GM23338 (cell line): ENCODE measurements at regions not wholly inside any gene's neighbourhood (a gene's known extent, or its start where the extent isn't known, plus 50 kb on each side); places are given as distances from the start of the nearest gene placed in this dataset.

ENCODE experiments used
- ATAC-seq: fragments of 200-7000 bp; cut with Tn5 transposase; 3 replicates; pipeline ENCODE4 v1.9.1; 2020
- DNase-seq: peaks from one replicate; pipeline ENCODE4 v3.0.0-alpha.2; 2015; ENCODE audit warnings: low spot score
- H2AFZ ChIP-seq: fragments of 200-600 bp; sonication (generic); 2 replicates; pipeline ENCODE4 v1.8.0; 2016; ENCODE audit warnings: antibody characterized with exemption, mild to moderate bottlenecking, moderate library complexity
- H3F3A ChIP-seq: fragments of 200-600 bp; sonication (generic); replicated peaks from 2 replicates; pipeline ENCODE4 v1.8.0; 2017; ENCODE audit warnings: antibody characterized with exemption, mixed run types, low read depth
- H3K27ac ChIP-seq: fragments of 200-600 bp; sonication (generic); 2 replicates; pipeline ENCODE4 v1.6.1; 2016; ENCODE audit warnings: low read depth
- H3K27me3 ChIP-seq: fragments of 200-600 bp; sonication (generic); 2 replicates; pipeline ENCODE4 v1.8.0; 2016; ENCODE audit warnings: mild to moderate bottlenecking, mixed run types, moderate library complexity; ENCODE audit not compliant: insufficient read depth
- H3K36me3 ChIP-seq: fragments of 200-600 bp; sonication (generic); 2 replicates; pipeline ENCODE4 v1.8.0; 2016; ENCODE audit warnings: mild to moderate bottlenecking; ENCODE audit not compliant: insufficient read depth
- H3K4me1 ChIP-seq: fragments of 200-600 bp; sonication (generic); 2 replicates; pipeline ENCODE4 v1.8.0; 2016; ENCODE audit warnings: mild to moderate bottlenecking, moderate library complexity; ENCODE audit not compliant: insufficient read depth
- H3K4me2 ChIP-seq: fragments of 200-600 bp; sonication (generic); 2 replicates; pipeline ENCODE4 v1.7.1; 2017; ENCODE audit warnings: mixed run types
- H3K4me3 ChIP-seq: fragments of 200-600 bp; sonication (generic); 2 replicates; pipeline ENCODE4 v1.6.1; 2016; ENCODE audit warnings: mixed run types
- H3K79me2 ChIP-seq: fragments of 200-600 bp; sonication (generic); replicated peaks from 2 replicates; pipeline ENCODE4 v1.8.0; 2017; ENCODE audit warnings: mild to moderate bottlenecking; ENCODE audit not compliant: insufficient read depth
- H3K9me2 ChIP-seq: fragments of 200-600 bp; sonication (generic); 2 replicates; pipeline ENCODE4 v1.8.0; 2017; ENCODE audit not compliant: insufficient read depth
- H4K20me1 ChIP-seq: fragments of 200-600 bp; sonication (generic); replicated peaks from 2 replicates; pipeline ENCODE4 v1.8.0; 2017; ENCODE audit warnings: mild to moderate bottlenecking; ENCODE audit not compliant: insufficient read depth
- H3K27ac Mint-ChIP-seq: 2 replicates; pipeline ENCODE4 v1.8.0; 2020; ENCODE audit warnings: inconsistent platforms, mild to moderate bottlenecking, moderate library complexity, mixed read lengths
- H3K27me3 Mint-ChIP-seq: 3 replicates; pipeline ENCODE4 v1.8.0; 2022; ENCODE audit warnings: low read depth, mild to moderate bottlenecking, moderate library complexity, mixed read lengths, inconsistent platforms; ENCODE audit not compliant: insufficient read depth, poor library complexity
- H3K36me3 Mint-ChIP-seq: 3 replicates; pipeline ENCODE4 v1.8.0; 2021; ENCODE audit warnings: low read depth, mild to moderate bottlenecking, inconsistent platforms, moderate library complexity, mixed read lengths
- H3K4me1 Mint-ChIP-seq: 3 replicates; pipeline ENCODE4 v1.8.0; 2020; ENCODE audit warnings: mild to moderate bottlenecking, inconsistent platforms, mixed read lengths
- H3K4me3 Mint-ChIP-seq: 3 replicates; pipeline ENCODE4 v1.8.0; 2021; ENCODE audit warnings: moderate library complexity, mild to moderate bottlenecking, inconsistent platforms, mixed read lengths
- H3K9me3 Mint-ChIP-seq: 3 replicates; pipeline ENCODE4 v1.8.0; 2020; ENCODE audit warnings: moderate library complexity, mild to moderate bottlenecking, inconsistent platforms, mixed read lengths
- CREB1 ChIP-seq: fragments of 250-450 bp; sonication (Bioruptor Pico); IDR thresholded peaks from 2 replicates; pipeline ENCODE4 v1.5.0; 2020; ENCODE audit warnings: low read depth, mild to moderate bottlenecking, moderate library complexity
- EZH2 ChIP-seq: fragments of 200-600 bp; sonication (generic); IDR thresholded peaks from one replicate; pipeline ENCODE4 v1.8.0; 2017; ENCODE audit warnings: antibody characterized with exemption, mild to moderate bottlenecking, low read depth; ENCODE audit not compliant: unreplicated experiment
- NANOG ChIP-seq: IDR thresholded peaks from 2 replicates; pipeline ENCODE4 v1.6.1; 2016; ENCODE audit warnings: antibody characterized with exemption, borderline replicate concordance
- POLR2AphosphoS5 ChIP-seq: IDR thresholded peaks from 2 replicates; pipeline ENCODE4 v1.6.1; 2016; ENCODE audit warnings: antibody characterized with exemption, low read depth
- ZNF114 ChIP-seq: fragments of 250-450 bp; sonication (Bioruptor Pico); IDR thresholded peaks from 2 replicates; pipeline ENCODE4 v1.5.0; 2020; ENCODE audit warnings: mild to moderate bottlenecking, moderate library complexity
- TF ChIP-seq, protein P1 (sequence below): IDR thresholded peaks from one replicate; pipeline ENCODE4 v1.6.1; 2018; ENCODE audit warnings: antibody characterized with exemption; ENCODE audit not compliant: unreplicated experiment
- TF ChIP-seq, protein P2 (sequence below), 2 experiments: fragments of 200-600 bp in 1 of 2; sonication (generic) in 1 of 2; conservative IDR thresholded peaks; 2 replicates each; pipeline versions ENCODE4 v1.5.1 to v1.6.1; 2016 to 2017; ENCODE audit warnings: antibody characterized with exemption in 2 of 2, low read depth in 2 of 2, mild to moderate bottlenecking in 2 of 2, moderate library complexity in 1 of 2

DNA sequence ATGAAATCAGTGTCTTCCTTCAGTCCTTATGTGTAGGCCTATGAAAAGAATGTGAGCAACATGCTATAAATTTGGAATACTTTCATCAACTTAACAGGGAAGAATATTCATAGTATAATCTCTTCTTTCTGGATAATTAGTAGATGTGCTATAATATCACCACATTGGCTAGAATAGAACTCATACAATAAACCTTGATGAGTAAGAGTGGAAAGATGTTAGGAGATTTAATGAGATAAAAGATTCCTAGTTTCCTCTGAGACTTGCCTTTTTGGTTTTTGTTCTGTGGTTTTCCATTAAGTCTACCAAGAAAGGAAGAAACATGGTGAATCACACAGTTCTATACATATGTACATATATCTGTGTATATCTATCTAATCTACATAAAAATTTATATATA, 301.8 kb upstream of the PRR16 start:
- Histone ChIP-seq H3K4me3 (no peak overlapping the region), H3K27ac (no peak overlapping the region), H3F3A (no peaks in the 10 kb centered on the region), H3K4me1 (no peaks in the 10 kb centered on the region), H3K9me2 (no peaks in the 10 kb centered on the region), H3K79me2 (no peaks in the 10 kb centered on the region), H3K4me2 (no peak overlapping the region), H2AFZ (no peak overlapping the region), H3K27me3 (no peaks in the 10 kb centered on the region), H4K20me1 (no peaks in the 10 kb centered on the region), H3K36me3 (no peaks in the 10 kb centered on the region)
- no peak overlapping the region for H3K4me3 Mint-ChIP-seq
- no peaks in the 10 kb centered on the region for H3K4me1 Mint-ChIP-seq
- H3K27ac Mint-ChIP-seq = no peak overlapping the region
- no peak for ATAC-seq
- no peak for DNase-seq
- H3K36me3 Mint-ChIP-seq = no peaks in the 10 kb centered on the region
- H3K27me3 Mint-ChIP-seq = no peaks in the 10 kb centered on the region
- TF ChIP-seq POLR2AphosphoS5 (no peak), CREB1 (CRISPR knock-in tag) (no peak), ZNF114 (no peak)
- TF ChIP-seq, protein P1, sequence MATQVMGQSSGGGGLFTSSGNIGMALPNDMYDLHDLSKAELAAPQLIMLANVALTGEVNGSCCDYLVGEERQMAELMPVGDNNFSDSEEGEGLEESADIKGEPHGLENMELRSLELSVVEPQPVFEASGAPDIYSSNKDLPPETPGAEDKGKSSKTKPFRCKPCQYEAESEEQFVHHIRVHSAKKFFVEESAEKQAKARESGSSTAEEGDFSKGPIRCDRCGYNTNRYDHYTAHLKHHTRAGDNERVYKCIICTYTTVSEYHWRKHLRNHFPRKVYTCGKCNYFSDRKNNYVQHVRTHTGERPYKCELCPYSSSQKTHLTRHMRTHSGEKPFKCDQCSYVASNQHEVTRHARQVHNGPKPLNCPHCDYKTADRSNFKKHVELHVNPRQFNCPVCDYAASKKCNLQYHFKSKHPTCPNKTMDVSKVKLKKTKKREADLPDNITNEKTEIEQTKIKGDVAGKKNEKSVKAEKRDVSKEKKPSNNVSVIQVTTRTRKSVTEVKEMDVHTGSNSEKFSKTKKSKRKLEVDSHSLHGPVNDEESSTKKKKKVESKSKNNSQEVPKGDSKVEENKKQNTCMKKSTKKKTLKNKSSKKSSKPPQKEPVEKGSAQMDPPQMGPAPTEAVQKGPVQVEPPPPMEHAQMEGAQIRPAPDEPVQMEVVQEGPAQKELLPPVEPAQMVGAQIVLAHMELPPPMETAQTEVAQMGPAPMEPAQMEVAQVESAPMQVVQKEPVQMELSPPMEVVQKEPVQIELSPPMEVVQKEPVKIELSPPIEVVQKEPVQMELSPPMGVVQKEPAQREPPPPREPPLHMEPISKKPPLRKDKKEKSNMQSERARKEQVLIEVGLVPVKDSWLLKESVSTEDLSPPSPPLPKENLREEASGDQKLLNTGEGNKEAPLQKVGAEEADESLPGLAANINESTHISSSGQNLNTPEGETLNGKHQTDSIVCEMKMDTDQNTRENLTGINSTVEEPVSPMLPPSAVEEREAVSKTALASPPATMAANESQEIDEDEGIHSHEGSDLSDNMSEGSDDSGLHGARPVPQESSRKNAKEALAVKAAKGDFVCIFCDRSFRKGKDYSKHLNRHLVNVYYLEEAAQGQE = no peak
- no peaks in the 10 kb centered on the region for H3K9me3 Mint-ChIP-seq

DNA sequence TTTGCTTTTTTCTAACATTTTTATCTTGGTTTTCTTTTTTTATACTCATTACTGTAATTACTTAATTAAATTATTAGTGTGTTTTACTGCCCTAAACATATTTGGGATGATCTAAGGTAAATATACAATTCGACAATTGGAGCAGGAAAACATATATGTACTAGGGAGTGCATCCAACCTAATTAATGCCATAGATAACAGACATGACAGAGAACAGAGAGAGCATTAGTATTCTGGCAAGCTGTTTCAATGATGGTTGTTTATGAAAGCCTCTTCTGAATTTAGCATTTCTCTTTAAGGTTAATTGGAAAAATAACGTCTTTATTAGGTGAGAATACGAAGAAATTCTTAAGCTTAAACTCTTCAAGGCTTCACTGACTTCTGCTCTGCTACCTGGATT, 300.1 kb upstream of the PRR16 start:
- Histone ChIP-seq H3K27ac (no peak overlapping the region), H3K4me3 (no peak overlapping the region), H4K20me1 (no peaks in the 10 kb centered on the region), H3K79me2 (no peaks in the 10 kb centered on the region), H3K4me2 (no peak overlapping the region), H2AFZ (no peak overlapping the region), H3K9me2 (no peaks in the 10 kb centered on the region), H3F3A (no peaks in the 10 kb centered on the region), H3K27me3 (no peaks in the 10 kb centered on the region), H3K4me1 (no peaks in the 10 kb centered on the region), H3K36me3 (no peaks in the 10 kb centered on the region)
- Mint-ChIP-seq H3K4me3 (no peak overlapping the region), H3K27me3 (no peaks in the 10 kb centered on the region), H3K36me3 (no peaks in the 10 kb centered on the region), H3K4me1 (no peaks in the 10 kb centered on the region), H3K27ac (no peak overlapping the region), H3K9me3 (no peaks in the 10 kb centered on the region)
- DNase-seq = no peak
- TF ChIP-seq NANOG = no peak
- TF ChIP-seq, protein P2, sequence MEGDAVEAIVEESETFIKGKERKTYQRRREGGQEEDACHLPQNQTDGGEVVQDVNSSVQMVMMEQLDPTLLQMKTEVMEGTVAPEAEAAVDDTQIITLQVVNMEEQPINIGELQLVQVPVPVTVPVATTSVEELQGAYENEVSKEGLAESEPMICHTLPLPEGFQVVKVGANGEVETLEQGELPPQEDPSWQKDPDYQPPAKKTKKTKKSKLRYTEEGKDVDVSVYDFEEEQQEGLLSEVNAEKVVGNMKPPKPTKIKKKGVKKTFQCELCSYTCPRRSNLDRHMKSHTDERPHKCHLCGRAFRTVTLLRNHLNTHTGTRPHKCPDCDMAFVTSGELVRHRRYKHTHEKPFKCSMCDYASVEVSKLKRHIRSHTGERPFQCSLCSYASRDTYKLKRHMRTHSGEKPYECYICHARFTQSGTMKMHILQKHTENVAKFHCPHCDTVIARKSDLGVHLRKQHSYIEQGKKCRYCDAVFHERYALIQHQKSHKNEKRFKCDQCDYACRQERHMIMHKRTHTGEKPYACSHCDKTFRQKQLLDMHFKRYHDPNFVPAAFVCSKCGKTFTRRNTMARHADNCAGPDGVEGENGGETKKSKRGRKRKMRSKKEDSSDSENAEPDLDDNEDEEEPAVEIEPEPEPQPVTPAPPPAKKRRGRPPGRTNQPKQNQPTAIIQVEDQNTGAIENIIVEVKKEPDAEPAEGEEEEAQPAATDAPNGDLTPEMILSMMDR (conservative IDR thresholded peaks at IDR 0.05; ENCODE audit: low read depth in 2 of 2) = no peak
- no peak for TF ChIP-seq POLR2AphosphoS5
- no peak for TF ChIP-seq EZH2
- ATAC-seq = no peak
